ENCODE measurements at regions not wholly inside any gene's neighbourhood (a gene's known extent, or its start where the extent isn't known, plus 50 kb on each side); places are given as distances from the start of the nearest gene placed in this dataset.

GRCh38 chr11:116563712-116564047 is 209.1 kb downstream of the BUD13 start:
- H3K9me3 ChIP-seq (ENCODE audit: control insufficient read depth, insufficient read depth, low read length): no peaks in the 10 kb centered on the region
- CTCF ChIA-PET: no interaction called here
- POLR2A ChIA-PET: no interaction called here
- no peak overlapping the region for H3K27ac ChIP-seq (ENCODE audit: low read depth, low read length)
- no peak for TF ChIP-seq CTCF (IDR thresholded peaks at IDR 0.05; ENCODE audit: low read depth, low read length)
- no peak for DNase-seq (ENCODE audit: low read depth, low spot score)
- no peak overlapping the region for H3K4me3 ChIP-seq (ENCODE audit: low read depth, low read length)
- H3K27me3 ChIP-seq (ENCODE audit: control insufficient read depth, insufficient read depth, low read length): no peaks in the 10 kb centered on the region

DNA sequence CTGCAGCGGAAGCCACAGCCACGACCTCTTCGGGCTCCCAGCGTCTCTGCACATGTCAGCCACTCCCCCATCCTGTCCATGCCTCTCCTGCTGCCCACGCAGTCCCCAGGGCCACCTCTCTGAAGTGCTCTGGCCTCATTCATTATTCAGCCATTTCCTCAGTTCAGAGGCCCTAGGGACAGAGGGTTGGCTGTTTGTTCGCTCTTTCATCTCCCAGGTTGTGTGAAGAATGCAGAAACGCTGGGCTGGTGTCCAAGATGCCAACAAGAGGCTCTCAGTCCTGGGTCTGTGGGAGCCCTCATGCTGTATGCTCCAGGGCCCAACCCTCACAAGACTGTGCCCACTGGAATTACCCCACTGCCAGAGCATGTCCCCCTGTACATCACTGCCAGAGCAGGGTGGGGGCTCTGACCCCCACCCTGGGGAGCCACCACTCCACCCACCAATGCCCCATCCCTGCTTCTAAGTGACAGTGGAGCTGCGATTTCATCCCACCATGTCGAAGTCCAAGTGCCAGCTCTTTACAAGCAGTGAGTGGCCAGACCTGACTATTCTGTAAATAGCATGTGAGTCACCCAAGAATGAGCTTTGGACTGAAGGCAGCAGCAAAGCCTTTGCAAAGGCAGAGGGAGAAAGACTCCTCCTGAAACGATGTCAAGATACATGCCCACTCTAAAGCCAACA is 209.6 kb downstream of the BUD13 start:
- CTCF ChIA-PET: no interaction called here
- POLR2A ChIA-PET: no interaction called here
- no peaks in the 10 kb centered on the region for H3K9me3 ChIP-seq (ENCODE audit: control insufficient read depth, insufficient read depth, low read length)
- no peaks in the 10 kb centered on the region for H3K27me3 ChIP-seq (ENCODE audit: control insufficient read depth, insufficient read depth, low read length)
- no peak for TF ChIP-seq CTCF (IDR thresholded peaks at IDR 0.05; ENCODE audit: low read depth, low read length)
- no peak for DNase-seq (ENCODE audit: low read depth, low spot score)
- no peak overlapping the region for H3K27ac ChIP-seq (ENCODE audit: low read depth, low read length)
- H3K4me3 ChIP-seq (ENCODE audit: low read depth, low read length): no peak overlapping the region

DNA sequence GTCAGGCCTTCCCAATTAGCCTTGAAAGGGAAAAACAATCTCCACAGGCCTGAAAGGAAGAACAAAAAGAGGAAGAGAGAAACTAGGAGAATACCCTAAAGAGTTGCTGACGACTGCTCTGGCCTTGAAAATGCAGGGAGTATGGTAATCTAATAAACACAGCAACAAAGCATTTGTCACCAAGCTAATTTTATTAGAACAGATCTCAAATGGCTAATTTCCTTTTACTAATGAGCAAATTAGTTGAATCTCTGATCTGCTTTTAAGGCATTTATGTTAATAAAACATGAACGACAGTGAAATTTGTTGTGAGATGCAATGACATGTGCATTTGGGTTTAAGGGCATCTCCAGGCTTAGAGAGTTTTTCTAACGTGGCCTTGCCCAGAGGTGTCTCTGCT is 212.2 kb downstream of the BUD13 start:
- no peak for TF ChIP-seq CTCF (IDR thresholded peaks at IDR 0.05; ENCODE audit: low read depth, low read length)
- DNase-seq (ENCODE audit: low read depth, low spot score): no peak
- no peak overlapping the region for H3K27ac ChIP-seq (ENCODE audit: low read depth, low read length)
- H3K4me3 ChIP-seq (ENCODE audit: low read depth, low read length): no peak overlapping the region
- CTCF ChIA-PET: interaction anchor here (0.6 kb wide), 1 partner anchor 21 kb away, joined by 3 read pairs; no protein-coding TSS in a partner anchor
- H3K9me3 ChIP-seq (ENCODE audit: control insufficient read depth, insufficient read depth, low read length): no peaks in the 10 kb centered on the region
- H3K27me3 ChIP-seq (ENCODE audit: control insufficient read depth, insufficient read depth, low read length): no peaks in the 10 kb centered on the region
- POLR2A ChIA-PET: no interaction called here

- POLR2A ChIA-PET: no interaction called here
- H3K9me3 ChIP-seq (ENCODE audit: control insufficient read depth, insufficient read depth, low read length): no peaks in the 10 kb centered on the region
- H3K27ac ChIP-seq (ENCODE audit: low read depth, low read length): no peak overlapping the region
- no peak overlapping the region for H3K4me3 ChIP-seq (ENCODE audit: low read depth, low read length)
- no peaks in the 10 kb centered on the region for H3K27me3 ChIP-seq (ENCODE audit: control insufficient read depth, insufficient read depth, low read length)
- no peak for DNase-seq (ENCODE audit: low read depth, low spot score)
- no peak for TF ChIP-seq CTCF (IDR thresholded peaks at IDR 0.05; ENCODE audit: low read depth, low read length)
- CTCF ChIA-PET: no interaction called here
These were observed 214.1 kb downstream of the BUD13 start for GRCh38 chr11:116558504-116559211.

GRCh38 chr11:116557282-116557681 is 215.5 kb downstream of the BUD13 start:
- no peak for DNase-seq (ENCODE audit: low read depth, low spot score)
- H3K27me3 ChIP-seq (ENCODE audit: control insufficient read depth, insufficient read depth, low read length): no peaks in the 10 kb centered on the region
- ChIA-PET CTCF (no interaction called here), POLR2A (no interaction called here)
- no peak for TF ChIP-seq CTCF (IDR thresholded peaks at IDR 0.05; ENCODE audit: low read depth, low read length)
- H3K9me3 ChIP-seq (ENCODE audit: control insufficient read depth, insufficient read depth, low read length): no peaks in the 10 kb centered on the region
- H3K27ac ChIP-seq (ENCODE audit: low read depth, low read length): no peak overlapping the region
- H3K4me3 ChIP-seq (ENCODE audit: low read depth, low read length): no peak overlapping the region
